Stimulated activated naive B cell treated with anti-CD40 and anti-IgM and Interleukin-4, amounts not matched to agents 10 μg/mL and 1 μg/mL and 100 μg/mL, for 72 hours (primary cell): ENCODE measurements at regions not wholly inside any gene's neighbourhood (a gene's known extent, or its start where the extent isn't known, plus 50 kb on each side); places are given as distances from the start of the nearest gene placed in this dataset.
"Not testable (repeated sequence)": the region's sequence is repeated elsewhere in the genome, so short reads cannot be mapped to it uniquely, and the experiment has no call there.

ENCODE experiments used
- ATAC-seq, 2 donors: fragments of 150-1000 bp; cut with Tn5 transposase; replicated peaks; 2 replicates each; pipeline ENCODE4 v1.10.0; 2021; ENCODE audit warnings: moderate library complexity in 1 of 2
- DNase-seq: peaks from one replicate; pipeline ENCODE4 v3.0.0; 2021
- H3K27ac Mint-ChIP-seq: one replicate; pipeline ENCODE4 v1.8.0; 2022; ENCODE audit warnings: mild to moderate bottlenecking, mixed read lengths
- H3K27me3 Mint-ChIP-seq, 2 donors: one replicate each; pipeline ENCODE4 v1.8.0; 2022; ENCODE audit warnings: mixed read lengths in 2 of 2
- H3K36me3 Mint-ChIP-seq, 2 donors: one replicate each; pipeline ENCODE4 v1.8.0; 2022; ENCODE audit warnings: mixed read lengths in 2 of 2, mild to moderate bottlenecking in 1 of 2
- H3K4me1 Mint-ChIP-seq, 2 donors: one replicate each; pipeline ENCODE4 v1.8.0; 2022; ENCODE audit warnings: mixed read lengths in 2 of 2, mild to moderate bottlenecking in 1 of 2
- H3K4me3 Mint-ChIP-seq, 2 donors: one replicate each; pipeline ENCODE4 v1.8.0; 2022; ENCODE audit warnings: mild to moderate bottlenecking in 2 of 2, mixed read lengths in 2 of 2, moderate library complexity in 1 of 2
- H3K9me3 Mint-ChIP-seq, 2 donors: one replicate each; pipeline ENCODE4 v1.8.0; 2022; ENCODE audit warnings: mixed read lengths in 2 of 2, mild to moderate bottlenecking in 1 of 2

DNA sequence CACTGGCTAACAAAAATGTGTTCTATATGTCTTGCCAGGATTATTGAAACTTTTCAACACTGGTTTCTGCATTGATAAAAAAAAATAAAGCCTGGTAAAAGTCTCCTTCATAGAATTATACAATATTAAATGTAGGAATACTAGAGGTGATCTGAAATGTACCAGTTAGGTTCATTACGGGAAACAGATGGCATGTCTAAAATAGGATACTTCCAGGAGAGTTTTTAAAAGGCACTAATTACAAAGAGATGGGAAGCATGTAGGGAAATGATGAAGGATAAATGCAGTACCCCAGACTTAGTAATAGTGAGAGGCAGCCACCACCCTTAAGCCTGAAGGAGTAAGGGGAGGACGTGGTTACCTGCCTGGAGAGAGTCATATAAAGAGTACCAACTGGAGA is 107.0 kb upstream of the NPSR1 start:
- H3K4me3 Mint-ChIP-seq: no peak overlapping the region
- H3K4me1 Mint-ChIP-seq: no peaks in the 10 kb centered on the region
- H3K36me3 Mint-ChIP-seq: no peaks in the 10 kb centered on the region
- no peaks in the 10 kb centered on the region for H3K27me3 Mint-ChIP-seq
- no peak for DNase-seq
- no peak for ATAC-seq
- H3K9me3 Mint-ChIP-seq: peaks cover 15 to 19% of the 10 kb centered on the region in 2 donors
- H3K27ac Mint-ChIP-seq: no peak overlapping the region

DNA sequence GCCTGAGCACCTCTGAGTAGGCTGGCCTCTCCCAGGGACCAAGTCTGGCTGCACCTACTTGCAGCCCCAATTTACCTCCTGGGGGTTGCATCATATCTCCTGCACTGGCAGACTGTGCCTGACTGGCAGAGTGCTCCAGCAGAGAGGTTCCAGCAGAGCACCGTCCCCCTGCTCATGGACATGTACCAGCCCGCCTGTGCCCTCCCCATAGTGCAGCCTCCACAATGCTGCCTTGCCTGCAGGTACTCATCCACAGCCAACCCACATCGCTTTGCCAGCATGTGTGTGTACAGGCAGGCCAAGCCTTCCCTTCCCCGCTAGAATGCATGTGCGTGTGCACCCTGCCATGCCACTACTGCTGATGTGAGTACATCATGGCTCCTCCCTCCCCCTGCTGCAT is 105.5 kb upstream of the NPSR1 start:
- Mint-ChIP-seq H3K4me1 (no peaks in the 10 kb centered on the region), H3K4me3 (no peak overlapping the region), H3K27me3 (no peaks in the 10 kb centered on the region), H3K27ac (no peak overlapping the region), H3K9me3 (peaks cover 27 to 28% of the 10 kb centered on the region in 2 donors), H3K36me3 (no peaks in the 10 kb centered on the region)
- ATAC-seq (no peak), DNase-seq (no peak)

DNA sequence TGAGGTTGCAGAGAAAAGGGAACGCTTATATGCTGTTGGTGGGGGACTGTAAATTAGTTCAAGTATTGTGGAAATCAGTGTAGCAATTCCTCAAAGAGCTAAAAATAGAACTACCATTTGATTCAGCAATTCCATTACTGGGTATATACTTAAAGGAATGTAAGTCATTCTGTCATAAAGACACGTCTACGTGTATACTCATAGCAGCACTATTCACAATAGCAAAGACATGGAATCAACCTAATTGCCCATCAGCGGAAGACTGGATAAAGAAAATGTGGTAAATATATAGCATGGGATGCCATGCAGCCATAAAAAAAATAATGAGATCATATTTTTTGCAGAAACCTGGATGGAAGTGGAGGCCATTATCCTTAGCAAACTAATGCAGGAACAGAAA is 100.0 kb upstream of the NPSR1 start:
- H3K9me3 Mint-ChIP-seq: peaks cover 21 to 24% of the 10 kb centered on the region in 2 donors
- no peak overlapping the region for H3K27ac Mint-ChIP-seq
- ATAC-seq (no peak), DNase-seq (no peak)
- H3K4me3 Mint-ChIP-seq: no peak overlapping the region
- H3K4me1 Mint-ChIP-seq: no peaks in the 10 kb centered on the region
- H3K27me3 Mint-ChIP-seq: no peaks in the 10 kb centered on the region
- no peaks in the 10 kb centered on the region for H3K36me3 Mint-ChIP-seq

DNA sequence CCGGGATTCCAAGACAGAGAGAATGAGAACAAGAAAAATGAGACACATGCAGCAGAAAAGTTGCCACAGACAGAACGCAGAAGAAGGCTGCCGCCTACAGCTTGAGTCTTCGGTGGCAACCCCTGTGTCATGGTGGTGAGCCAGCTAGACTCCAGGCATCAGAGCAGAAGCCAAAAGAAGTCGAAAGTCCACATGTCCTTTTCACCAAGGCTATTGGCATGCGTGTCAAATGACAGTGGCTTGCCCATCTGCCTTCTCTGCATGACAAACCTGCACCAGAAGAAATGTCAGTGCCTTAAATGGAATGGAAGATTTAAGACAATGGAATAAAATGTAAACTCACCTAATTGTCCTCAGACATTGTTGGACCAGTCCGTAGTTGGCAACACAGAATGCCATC is 93.9 kb upstream of the NPSR1 start:
- Mint-ChIP-seq H3K4me1 (peaks cover 5 to 7% of the 10 kb centered on the region in 2 donors), H3K27ac (no peak overlapping the region), H3K36me3 (no peaks in the 10 kb centered on the region), H3K27me3 (no peaks in the 10 kb centered on the region), H3K4me3 (no peak overlapping the region), H3K9me3 (peaks cover 1 to 4% of the 10 kb centered on the region in 2 donors)
- no peak for ATAC-seq
- DNase-seq: no peak

DNA sequence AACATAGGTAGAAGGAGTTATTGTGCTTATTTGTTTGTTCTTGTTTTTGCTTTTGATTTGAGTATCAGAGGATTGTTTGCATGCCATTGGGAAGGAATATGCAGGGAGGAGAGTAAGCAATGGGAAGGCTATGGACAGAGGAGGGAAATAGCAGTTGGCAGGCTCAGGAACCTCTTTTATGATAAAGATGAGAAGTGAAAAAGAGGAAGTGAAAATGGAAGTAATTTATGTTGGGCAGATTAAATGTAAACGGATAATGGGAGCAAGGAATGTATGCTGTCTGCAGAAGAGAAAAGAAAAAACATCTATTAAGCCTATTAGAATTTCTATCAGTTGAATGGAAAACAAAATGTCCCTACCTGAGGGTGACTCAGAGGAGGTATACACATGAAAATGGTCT is 90.1 kb upstream of the NPSR1 start:
- H3K4me1 Mint-ChIP-seq: peaks cover 5 to 7% of the 10 kb centered on the region in 2 donors
- no peaks in the 10 kb centered on the region for H3K36me3 Mint-ChIP-seq
- ATAC-seq: no peak
- no peak overlapping the region for H3K4me3 Mint-ChIP-seq
- H3K27ac Mint-ChIP-seq: no peak overlapping the region
- DNase-seq: no peak
- H3K9me3 Mint-ChIP-seq: peaks cover 4% of the 10 kb centered on the region in 2 donors
- H3K27me3 Mint-ChIP-seq: no peaks in the 10 kb centered on the region

DNA sequence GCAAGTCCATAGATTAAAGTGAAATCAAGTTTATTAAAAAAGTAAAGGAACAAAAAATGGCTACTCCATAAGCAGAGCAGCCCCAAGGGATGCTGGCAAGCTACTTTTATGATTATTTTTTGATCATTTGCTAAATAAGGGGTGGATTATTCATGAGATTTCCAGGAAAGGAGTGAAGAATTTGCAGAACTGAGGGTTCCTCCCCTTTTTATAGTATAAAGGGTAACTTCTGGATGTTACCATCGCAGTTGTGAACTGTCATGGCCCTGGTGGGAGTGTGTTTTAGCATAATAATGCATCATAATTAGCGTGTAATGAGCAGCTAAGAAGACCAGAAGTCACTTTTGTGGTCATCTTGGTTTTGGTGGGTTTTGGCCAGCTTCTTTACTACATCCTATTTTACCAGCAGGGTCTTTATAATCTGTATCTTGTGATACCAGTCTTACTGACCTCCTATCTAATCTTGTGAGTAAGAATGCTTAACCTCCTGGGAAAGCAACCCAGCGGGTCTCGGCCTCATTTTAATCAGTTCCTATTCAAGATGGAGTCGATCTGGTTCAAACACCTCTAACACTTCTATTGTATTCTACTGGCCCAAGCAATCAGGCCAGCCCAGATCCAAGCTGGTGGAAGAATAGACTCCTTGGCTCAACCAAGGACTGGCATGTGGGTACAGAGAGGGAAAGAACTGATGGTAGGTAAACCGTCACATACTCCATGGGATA is 87.9 kb upstream of the NPSR1 start:
- Mint-ChIP-seq H3K27me3 (no peaks in the 10 kb centered on the region), H3K27ac (no peak overlapping the region)
- no peak for DNase-seq

DNA sequence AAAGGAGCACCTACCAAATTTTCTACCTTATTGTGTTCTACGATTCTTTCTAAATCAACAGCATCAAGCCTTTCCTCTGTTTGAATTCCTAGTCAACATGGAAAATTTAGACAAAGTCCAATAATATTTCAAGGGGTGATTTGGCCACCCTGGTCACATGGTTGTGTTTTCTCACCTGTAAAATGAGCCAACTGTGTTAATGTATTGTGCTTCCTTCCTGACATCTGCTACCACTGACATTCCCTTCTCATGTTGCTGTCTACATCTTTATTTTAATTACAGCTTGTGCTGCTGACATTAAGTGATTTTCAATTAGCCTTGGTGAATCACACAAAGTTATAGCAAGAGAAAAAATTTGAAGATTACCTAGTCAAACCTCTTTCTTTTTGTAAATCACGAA is 83.0 kb upstream of the NPSR1 start:
- H3K36me3 Mint-ChIP-seq: no peaks in the 10 kb centered on the region
- H3K4me3 Mint-ChIP-seq: no peak overlapping the region
- DNase-seq (no peak), ATAC-seq (no peak)
- H3K4me1 Mint-ChIP-seq: no peaks in the 10 kb centered on the region
- peaks cover 9 to 13% of the 10 kb centered on the region in 2 donors for H3K9me3 Mint-ChIP-seq
- no peak overlapping the region for H3K27ac Mint-ChIP-seq
- no peaks in the 10 kb centered on the region for H3K27me3 Mint-ChIP-seq

More for the DNA sequence above, 87.9 kb upstream of the NPSR1 start:
- no peak overlapping the region for H3K4me3 Mint-ChIP-seq
- H3K9me3 Mint-ChIP-seq: peaks cover 2 to 3% of the 10 kb centered on the region in 2 donors
- no peak for ATAC-seq
- H3K36me3 Mint-ChIP-seq: no peaks in the 10 kb centered on the region
- H3K4me1 Mint-ChIP-seq: peaks cover 5 to 7% of the 10 kb centered on the region in 2 donors

DNA sequence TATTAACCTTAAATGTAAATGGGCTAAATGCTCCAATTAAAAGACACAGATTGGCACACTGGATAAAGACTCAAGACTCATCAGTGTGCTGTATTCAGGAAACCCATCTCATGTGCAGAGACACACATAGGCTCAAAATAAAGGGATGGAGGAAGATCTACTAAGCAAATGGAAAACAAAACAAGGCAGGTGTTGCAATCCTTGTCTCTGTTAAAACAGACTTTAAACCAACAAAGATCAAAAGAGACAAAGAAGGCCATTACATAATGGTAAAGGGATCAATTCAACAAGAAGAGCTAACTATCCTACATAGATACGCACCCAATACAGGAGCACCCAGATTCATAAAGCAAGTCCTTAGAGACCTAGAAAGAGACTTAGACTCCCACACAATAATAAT is 80.1 kb upstream of the NPSR1 start:
- ATAC-seq, H3K27me3 Mint-ChIP-seq, H3K27ac Mint-ChIP-seq, DNase-seq, H3K4me1 Mint-ChIP-seq, H3K4me3 Mint-ChIP-seq, H3K36me3 Mint-ChIP-seq: not testable (repeated sequence)
- H3K9me3 Mint-ChIP-seq: peaks cover 9 to 12% of the 10 kb centered on the region in 2 donors

DNA sequence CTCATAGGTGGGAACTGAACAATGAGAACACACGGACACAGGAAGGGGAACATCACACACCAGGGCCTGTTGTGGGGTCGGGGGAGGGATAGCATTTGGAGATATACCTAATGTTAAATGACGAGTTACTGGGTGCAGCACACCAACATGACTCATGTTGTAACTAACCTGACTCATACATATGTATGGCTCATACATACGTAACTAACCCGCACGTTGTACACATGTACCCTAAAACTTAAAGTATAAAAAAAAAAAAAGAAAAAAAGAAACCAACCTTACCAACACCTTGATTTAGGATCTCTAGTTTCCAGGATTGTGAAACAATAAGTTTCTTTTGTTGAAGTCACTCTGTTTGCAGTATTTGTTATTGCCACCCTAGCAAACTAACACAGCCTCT is 76.3 kb upstream of the NPSR1 start:
- not testable (repeated sequence) for H3K27ac Mint-ChIP-seq, DNase-seq, H3K4me3 Mint-ChIP-seq, H3K27me3 Mint-ChIP-seq, H3K9me3 Mint-ChIP-seq, ATAC-seq, H3K36me3 Mint-ChIP-seq, H3K4me1 Mint-ChIP-seq

DNA sequence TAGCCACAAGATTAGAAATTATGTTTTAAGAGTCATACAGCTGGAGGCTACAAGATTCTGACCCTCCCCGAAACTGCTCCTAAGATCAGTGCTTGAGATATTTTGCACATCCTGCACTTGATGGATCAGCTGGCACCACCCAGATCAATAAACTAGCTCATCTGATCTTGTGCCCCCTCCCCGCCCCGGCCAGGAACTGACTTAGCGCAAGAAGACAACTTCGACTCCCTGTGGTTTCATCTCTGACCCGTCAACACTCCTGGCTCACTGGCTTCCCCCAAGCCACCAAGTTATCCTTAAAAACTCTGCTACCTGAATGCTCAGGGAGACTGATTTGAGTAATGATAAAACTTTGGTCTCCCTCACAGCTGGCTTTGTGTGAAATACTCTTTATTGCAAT is 73.5 kb upstream of the NPSR1 start:
- Mint-ChIP-seq H3K27ac (no peak overlapping the region), H3K9me3 (peaks cover 0 to 3% of the 10 kb centered on the region in 2 donors), H3K4me3 (no peak overlapping the region), H3K4me1 (no peaks in the 10 kb centered on the region), H3K36me3 (no peaks in the 10 kb centered on the region), H3K27me3 (no peaks in the 10 kb centered on the region)
- DNase-seq: no peak
- ATAC-seq: no peak

DNA sequence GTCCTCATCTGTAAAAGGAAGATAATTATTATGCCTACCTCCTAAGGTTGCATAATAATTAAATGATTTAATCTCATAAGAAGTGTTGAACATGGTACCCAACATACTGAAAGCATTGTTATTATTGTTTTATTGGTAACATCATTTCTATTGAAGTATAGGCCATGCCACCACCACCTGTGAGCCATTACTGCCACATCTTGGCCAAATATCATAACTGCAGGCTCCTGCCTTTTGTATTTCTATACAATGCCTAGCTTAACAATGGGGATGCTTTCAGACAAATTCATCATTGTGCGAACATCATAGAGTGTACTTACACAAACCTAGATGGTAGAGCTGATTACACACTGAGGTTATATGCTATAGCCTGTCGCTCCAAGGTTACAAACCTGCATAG is 61.1 kb upstream of the NPSR1 start:
- no peaks in the 10 kb centered on the region for H3K36me3 Mint-ChIP-seq
- DNase-seq: no peak

DNA sequence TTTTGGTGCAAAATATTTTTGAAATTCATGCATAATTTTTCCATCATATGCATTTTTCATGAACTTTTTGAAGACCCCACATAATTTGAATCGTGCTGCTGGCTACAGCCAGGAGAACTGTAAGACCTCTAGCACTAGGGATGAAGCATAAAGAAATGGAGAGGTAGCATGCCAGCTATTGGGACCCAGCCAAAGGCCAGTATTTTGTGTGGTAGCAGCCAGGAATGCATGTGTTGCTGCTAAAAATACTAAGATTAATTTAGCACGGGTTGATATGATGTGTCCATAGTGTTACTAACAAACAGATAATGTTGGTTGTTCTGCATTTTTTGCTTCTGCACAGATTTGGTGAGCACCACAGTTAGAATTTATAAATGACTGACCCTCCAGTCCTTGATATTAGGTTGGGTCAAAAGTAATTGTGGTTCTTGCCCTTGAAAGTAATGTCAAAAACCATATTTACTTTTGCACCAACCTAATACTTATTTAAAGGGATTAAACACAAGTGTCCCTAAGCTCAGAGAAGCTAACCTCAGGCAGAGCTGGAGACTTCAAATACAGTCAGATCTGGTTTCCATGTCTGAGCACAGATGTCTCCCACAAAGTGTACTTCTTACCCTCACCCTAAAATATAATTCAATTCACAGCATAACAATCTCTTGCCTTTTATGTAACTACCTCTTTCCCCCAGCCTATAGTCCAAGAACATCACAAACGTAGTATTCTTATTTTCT is 54.1 kb upstream of the NPSR1 start:
- H3K36me3 Mint-ChIP-seq: no peaks in the 10 kb centered on the region
- H3K4me1 Mint-ChIP-seq: no peaks in the 10 kb centered on the region
- no peaks in the 10 kb centered on the region for H3K27me3 Mint-ChIP-seq
- no peak for ATAC-seq
- H3K9me3 Mint-ChIP-seq: no peaks in the 10 kb centered on the region
- H3K4me3 Mint-ChIP-seq: no peak overlapping the region
- H3K27ac Mint-ChIP-seq: no peak overlapping the region
- no peak for DNase-seq

More for the DNA sequence above, 61.1 kb upstream of the NPSR1 start:
- H3K4me3 Mint-ChIP-seq: no peak overlapping the region
- H3K27ac Mint-ChIP-seq: no peak overlapping the region
- peaks cover 0 to 7% of the 10 kb centered on the region in 2 donors for H3K9me3 Mint-ChIP-seq
- H3K27me3 Mint-ChIP-seq: no peaks in the 10 kb centered on the region
- H3K4me1 Mint-ChIP-seq: no peaks in the 10 kb centered on the region
- no peak for ATAC-seq
